ENCODE measurements at regions not wholly inside any gene's neighbourhood (a gene's known extent, or its start where the extent isn't known, plus 50 kb on each side); places are given as distances from the start of the nearest gene placed in this dataset.

DNA sequence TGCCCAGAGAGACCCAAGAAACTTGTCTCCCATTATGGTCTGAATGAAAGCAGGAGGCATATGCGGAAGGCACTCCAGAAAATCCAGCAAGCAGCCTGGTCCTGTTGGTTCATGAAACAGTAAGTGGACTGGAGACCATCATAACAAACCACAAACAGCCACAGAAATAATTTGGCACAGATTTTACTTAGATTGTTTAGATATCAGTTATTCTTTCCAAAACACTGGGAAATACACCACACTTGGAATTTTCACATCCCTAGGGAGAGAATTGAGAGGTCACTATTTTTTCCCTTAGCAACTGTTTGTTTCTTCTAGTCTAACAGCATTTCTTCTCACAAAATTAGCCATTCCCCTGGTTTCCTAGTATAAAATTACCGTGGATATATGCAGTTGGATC, 300.8 kb downstream of the OSTF1 start:
- TF ChIP-seq, protein P1, sequence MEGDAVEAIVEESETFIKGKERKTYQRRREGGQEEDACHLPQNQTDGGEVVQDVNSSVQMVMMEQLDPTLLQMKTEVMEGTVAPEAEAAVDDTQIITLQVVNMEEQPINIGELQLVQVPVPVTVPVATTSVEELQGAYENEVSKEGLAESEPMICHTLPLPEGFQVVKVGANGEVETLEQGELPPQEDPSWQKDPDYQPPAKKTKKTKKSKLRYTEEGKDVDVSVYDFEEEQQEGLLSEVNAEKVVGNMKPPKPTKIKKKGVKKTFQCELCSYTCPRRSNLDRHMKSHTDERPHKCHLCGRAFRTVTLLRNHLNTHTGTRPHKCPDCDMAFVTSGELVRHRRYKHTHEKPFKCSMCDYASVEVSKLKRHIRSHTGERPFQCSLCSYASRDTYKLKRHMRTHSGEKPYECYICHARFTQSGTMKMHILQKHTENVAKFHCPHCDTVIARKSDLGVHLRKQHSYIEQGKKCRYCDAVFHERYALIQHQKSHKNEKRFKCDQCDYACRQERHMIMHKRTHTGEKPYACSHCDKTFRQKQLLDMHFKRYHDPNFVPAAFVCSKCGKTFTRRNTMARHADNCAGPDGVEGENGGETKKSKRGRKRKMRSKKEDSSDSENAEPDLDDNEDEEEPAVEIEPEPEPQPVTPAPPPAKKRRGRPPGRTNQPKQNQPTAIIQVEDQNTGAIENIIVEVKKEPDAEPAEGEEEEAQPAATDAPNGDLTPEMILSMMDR (conservative IDR thresholded peaks at IDR 0.05 in 1 of 2, IDR thresholded peaks at IDR 0.05 in 1 of 2; ENCODE audit: extremely low read depth in 1 of 2, insufficient read depth in 1 of 2, low read depth in 1 of 2, low read length in 2 of 2): no peak
- TF ChIP-seq EZH2 (IDR thresholded peaks at IDR 0.05; ENCODE audit: borderline replicate concordance, low read length): no peak
